Fibroblast of lung (primary cell): ENCODE measurements at regions not wholly inside any gene's neighbourhood (a gene's known extent, or its start where the extent isn't known, plus 50 kb on each side); places are given as distances from the start of the nearest gene placed in this dataset.

Source experiments
- DNase-seq, 2 donors: peaks; one replicate each; pipeline versions ENCODE4 v3.0.0 to v3.0.0-alpha.2; 2010; ENCODE audit warnings: low read depth in 2 of 2
- H2AFZ ChIP-seq: 2 replicates; pipeline ENCODE4 v1.5.1; 2012; ENCODE audit warnings: low read length, control low read depth, inconsistent platforms
- H3K27ac ChIP-seq: 2 replicates; pipeline ENCODE4 v1.5.1; 2011; ENCODE audit warnings: low read length, control low read depth; ENCODE audit not compliant: insufficient read depth
- H3K27me3 ChIP-seq: 2 replicates; pipeline ENCODE4 v1.5.1; 2011; ENCODE audit warnings: mild to moderate bottlenecking, low read length; ENCODE audit not compliant: control insufficient read depth, insufficient read depth
- H3K36me3 ChIP-seq: 2 replicates; pipeline ENCODE4 v1.5.1; 2011; ENCODE audit warnings: low read length; ENCODE audit not compliant: control insufficient read depth, insufficient read depth
- H3K4me1 ChIP-seq: 2 replicates; pipeline ENCODE4 v1.5.1; 2011; ENCODE audit warnings: low read length; ENCODE audit not compliant: control insufficient read depth, insufficient read depth; ENCODE audit errors: extremely low read depth
- H3K4me2 ChIP-seq: 2 replicates; pipeline ENCODE4 v1.5.1; 2011; ENCODE audit warnings: low read length, control low read depth; ENCODE audit not compliant: insufficient read depth; ENCODE audit errors: extremely low read depth
- H3K4me3 ChIP-seq, 4 experiments: fragments of 200-600 bp in 1 of 4; sonication (generic) in 1 of 4; replicated peaks in 1 of 4; 2 replicates each; pipeline ENCODE4 v1.5.1; 2011 to 2016; ENCODE audit warnings: low read length in 4 of 4, low read depth in 3 of 4, mild to moderate bottlenecking in 3 of 4, control low read depth in 2 of 4, inconsistent platforms in 1 of 4, mixed read lengths in 1 of 4; ENCODE audit not compliant: insufficient read depth in 1 of 4; ENCODE audit errors: control extremely low read depth in 1 of 4
- H3K79me2 ChIP-seq: 2 replicates; pipeline ENCODE4 v1.5.1; 2012; ENCODE audit warnings: mild to moderate bottlenecking, low read length, inconsistent platforms; ENCODE audit not compliant: control insufficient read depth, insufficient read depth
- H3K9ac ChIP-seq: 2 replicates; pipeline ENCODE4 v1.5.1; 2011; ENCODE audit warnings: mild to moderate bottlenecking, low read length, control low read depth; ENCODE audit not compliant: insufficient read depth
- H3K9me3 ChIP-seq: 2 replicates; pipeline ENCODE4 v1.5.1; 2012; ENCODE audit warnings: low read depth, low read length; ENCODE audit not compliant: control insufficient read depth, insufficient read depth
- H4K20me1 ChIP-seq: 2 replicates; pipeline ENCODE4 v1.5.1; 2011; ENCODE audit warnings: low read length; ENCODE audit not compliant: control insufficient read depth, insufficient read depth; ENCODE audit errors: extremely low read depth
- CTCF ChIP-seq, 2 donors: IDR thresholded peaks in 1 of 2; conservative IDR thresholded peaks in 1 of 2; 1 replicate in 1 of 2; 2 replicates in 1 of 2; pipeline ENCODE4 v1.5.1; 2011 to 2012; ENCODE audit warnings: low read length in 2 of 2, control low read depth in 1 of 2, inconsistent platforms in 1 of 2, low read depth in 1 of 2, mild to moderate bottlenecking in 1 of 2
- EZH2 ChIP-seq: IDR thresholded peaks from 2 replicates; pipeline ENCODE4 v1.5.1; 2012; ENCODE audit warnings: low read length, control low read depth, mild to moderate bottlenecking; ENCODE audit errors: missing control alignments

GRCh38 chr14:95021588-95021987, 135.7 kb downstream of the DICER1 start:
- TF ChIP-seq EZH2 (no peak), CTCF (conservative IDR thresholded peaks at IDR 0.05 in 1 of 2, IDR thresholded peaks at IDR 0.05 in 1 of 2; ENCODE audit: low read depth in 1 of 2, low read length in 2 of 2) (no peak)
- no peak overlapping the region for H2AFZ ChIP-seq
- H3K79me2 ChIP-seq, result no peaks in the 10 kb centered on the region
- H4K20me1 ChIP-seq, result no peaks in the 10 kb centered on the region
- H3K27me3 ChIP-seq, result no peaks in the 10 kb centered on the region
- no peak overlapping the region for H3K4me2 ChIP-seq
- no peak overlapping the region for H3K27ac ChIP-seq
- no peak for DNase-seq
- no peak overlapping the region for H3K9ac ChIP-seq
- no peaks in the 10 kb centered on the region for H3K4me1 ChIP-seq
- no peaks in the 10 kb centered on the region for H3K36me3 ChIP-seq
- H3K9me3 ChIP-seq, result no peaks in the 10 kb centered on the region
- H3K4me3 ChIP-seq, result no peak overlapping the region

GRCh38 chr14:95018821-95019220, 138.5 kb downstream of the DICER1 start:
- no peak overlapping the region for H3K27ac ChIP-seq
- no peak overlapping the region for H2AFZ ChIP-seq
- no peaks in the 10 kb centered on the region for H4K20me1 ChIP-seq
- TF ChIP-seq CTCF (conservative IDR thresholded peaks at IDR 0.05 in 1 of 2, IDR thresholded peaks at IDR 0.05 in 1 of 2; ENCODE audit: low read depth in 1 of 2, low read length in 2 of 2) (no peak), EZH2 (no peak)
- H3K9ac ChIP-seq, result no peak overlapping the region
- H3K4me2 ChIP-seq, result no peak overlapping the region
- H3K4me3 ChIP-seq, result no peak overlapping the region
- no peaks in the 10 kb centered on the region for H3K9me3 ChIP-seq
- H3K36me3 ChIP-seq, result no peaks in the 10 kb centered on the region
- peak in 1 of 2 donors; percentile 7 for DNase-seq
- H3K4me1 ChIP-seq, result no peaks in the 10 kb centered on the region
- H3K79me2 ChIP-seq, result no peaks in the 10 kb centered on the region
- H3K27me3 ChIP-seq, result no peaks in the 10 kb centered on the region

GRCh38 chr14:95015046-95015445, 142.3 kb downstream of the DICER1 start:
- DNase-seq, result no peak

More at GRCh38 chr14:95015046-95015445, 142.3 kb downstream of the DICER1 start:
- Histone ChIP-seq H3K27ac (no peak overlapping the region), H3K4me3 (no peak overlapping the region), H3K36me3 (no peaks in the 10 kb centered on the region), H3K9ac (no peak overlapping the region), H3K27me3 (no peaks in the 10 kb centered on the region), H3K4me2 (no peak overlapping the region), H3K9me3 (no peaks in the 10 kb centered on the region), H3K79me2 (no peaks in the 10 kb centered on the region), H2AFZ (no peak overlapping the region), H4K20me1 (no peaks in the 10 kb centered on the region), H3K4me1 (no peaks in the 10 kb centered on the region)
- no peak for TF ChIP-seq EZH2
- TF ChIP-seq CTCF (conservative IDR thresholded peaks at IDR 0.05 in 1 of 2, IDR thresholded peaks at IDR 0.05 in 1 of 2; ENCODE audit: low read depth in 1 of 2, low read length in 2 of 2), result no peak
